ENCODE measurements at regions not wholly inside any gene's neighbourhood (a gene's known extent, or its start where the extent isn't known, plus 50 kb on each side); places are given as distances from the start of the nearest gene placed in this dataset.

DNA sequence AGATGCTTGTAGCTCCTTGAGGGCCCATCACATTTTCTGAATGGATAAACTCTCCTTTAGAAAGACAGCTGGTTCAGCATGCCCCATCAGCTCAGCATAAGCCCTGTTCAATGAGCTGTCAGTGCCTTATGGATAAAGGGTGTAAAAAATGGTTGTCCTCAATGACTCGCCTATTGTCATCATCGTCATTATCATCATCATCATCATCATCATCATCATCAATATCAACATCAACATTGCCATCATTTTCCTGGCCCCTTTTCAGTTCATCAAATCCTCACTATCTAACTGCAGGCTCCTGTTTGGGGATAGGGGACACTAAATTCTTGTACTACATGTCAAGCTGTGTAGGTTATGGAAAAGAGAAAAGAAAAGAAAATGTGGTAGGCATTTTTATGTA lies 310.7 kb upstream of the MTNR1B start (continued):
- TF ChIP-seq NRF1 (IDR thresholded peaks at IDR 0.05; ENCODE audit: low read depth, low read length) = no peak
- no peak for TF ChIP-seq TEAD4 (IDR thresholded peaks at IDR 0.05; ENCODE audit: low read depth, low read length)
- TF ChIP-seq, protein P1, sequence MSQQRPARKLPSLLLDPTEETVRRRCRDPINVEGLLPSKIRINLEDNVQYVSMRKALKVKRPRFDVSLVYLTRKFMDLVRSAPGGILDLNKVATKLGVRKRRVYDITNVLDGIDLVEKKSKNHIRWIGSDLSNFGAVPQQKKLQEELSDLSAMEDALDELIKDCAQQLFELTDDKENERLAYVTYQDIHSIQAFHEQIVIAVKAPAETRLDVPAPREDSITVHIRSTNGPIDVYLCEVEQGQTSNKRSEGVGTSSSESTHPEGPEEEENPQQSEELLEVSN (IDR thresholded peaks at IDR 0.05) = no peak
- no peak for TF ChIP-seq GABPA (IDR thresholded peaks at IDR 0.05; ENCODE audit: borderline replicate concordance, insufficient read depth, low read length)
- no peak for TF ChIP-seq JUN (IDR thresholded peaks at IDR 0.05; ENCODE audit: low read depth, low read length)
- no peak for TF ChIP-seq KDM1A (IDR thresholded peaks at IDR 0.05; ENCODE audit: borderline replicate concordance, low read length)
